ENCODE measurements at regions not wholly inside any gene's neighbourhood (a gene's known extent, or its start where the extent isn't known, plus 50 kb on each side); places are given as distances from the start of the nearest gene placed in this dataset.
"Not testable (repeated sequence)": the region's sequence is repeated elsewhere in the genome, so short reads cannot be mapped to it uniquely, and the experiment has no call there.

DNA sequence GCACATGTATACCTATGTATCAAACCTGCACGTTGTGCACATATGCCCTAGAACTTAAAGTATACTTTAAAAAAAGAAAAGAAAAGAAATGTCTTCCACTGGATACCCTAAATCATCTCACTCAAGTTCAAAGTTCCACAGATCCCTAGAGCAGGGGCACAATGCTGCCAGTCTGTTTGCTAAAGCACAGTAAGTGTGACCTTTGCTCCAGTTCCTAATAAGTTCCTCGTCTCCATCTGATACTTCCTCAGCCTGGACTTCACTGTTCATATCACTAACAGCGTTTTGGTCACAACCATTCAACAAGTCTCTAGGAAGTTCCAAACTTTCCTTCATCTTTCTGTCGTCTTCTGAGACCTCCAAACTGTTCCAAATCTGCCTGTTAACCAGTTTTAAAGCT is 118.3 kb downstream of the BMP4 start:
- TF ChIP-seq, protein P1, sequence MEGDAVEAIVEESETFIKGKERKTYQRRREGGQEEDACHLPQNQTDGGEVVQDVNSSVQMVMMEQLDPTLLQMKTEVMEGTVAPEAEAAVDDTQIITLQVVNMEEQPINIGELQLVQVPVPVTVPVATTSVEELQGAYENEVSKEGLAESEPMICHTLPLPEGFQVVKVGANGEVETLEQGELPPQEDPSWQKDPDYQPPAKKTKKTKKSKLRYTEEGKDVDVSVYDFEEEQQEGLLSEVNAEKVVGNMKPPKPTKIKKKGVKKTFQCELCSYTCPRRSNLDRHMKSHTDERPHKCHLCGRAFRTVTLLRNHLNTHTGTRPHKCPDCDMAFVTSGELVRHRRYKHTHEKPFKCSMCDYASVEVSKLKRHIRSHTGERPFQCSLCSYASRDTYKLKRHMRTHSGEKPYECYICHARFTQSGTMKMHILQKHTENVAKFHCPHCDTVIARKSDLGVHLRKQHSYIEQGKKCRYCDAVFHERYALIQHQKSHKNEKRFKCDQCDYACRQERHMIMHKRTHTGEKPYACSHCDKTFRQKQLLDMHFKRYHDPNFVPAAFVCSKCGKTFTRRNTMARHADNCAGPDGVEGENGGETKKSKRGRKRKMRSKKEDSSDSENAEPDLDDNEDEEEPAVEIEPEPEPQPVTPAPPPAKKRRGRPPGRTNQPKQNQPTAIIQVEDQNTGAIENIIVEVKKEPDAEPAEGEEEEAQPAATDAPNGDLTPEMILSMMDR (IDR thresholded peaks at IDR 0.05; ENCODE audit: extremely low read depth, missing control alignments), result no peak
- no peak for DNase-seq (ENCODE audit: low spot score)

DNA sequence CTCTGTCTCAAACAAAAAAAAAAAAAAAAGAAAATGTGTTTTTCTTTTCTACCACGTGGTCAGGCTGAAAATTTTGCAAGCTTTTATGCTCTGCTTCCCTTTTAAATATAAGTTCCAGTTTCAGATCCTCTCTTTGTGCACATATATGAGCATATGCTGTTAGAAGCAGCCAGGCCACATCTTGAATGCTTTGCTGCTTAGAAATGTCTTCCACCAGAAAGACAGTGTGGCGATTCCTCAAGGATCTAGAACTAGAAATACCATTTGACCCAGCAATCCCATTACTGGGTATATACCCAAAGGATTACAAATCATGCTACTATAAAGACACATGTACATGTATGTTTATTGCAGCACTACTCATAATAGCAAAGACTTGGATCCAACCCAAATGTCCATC is 119.0 kb downstream of the BMP4 start:
- not testable (repeated sequence) for DNase-seq (ENCODE audit: low spot score)

DNA sequence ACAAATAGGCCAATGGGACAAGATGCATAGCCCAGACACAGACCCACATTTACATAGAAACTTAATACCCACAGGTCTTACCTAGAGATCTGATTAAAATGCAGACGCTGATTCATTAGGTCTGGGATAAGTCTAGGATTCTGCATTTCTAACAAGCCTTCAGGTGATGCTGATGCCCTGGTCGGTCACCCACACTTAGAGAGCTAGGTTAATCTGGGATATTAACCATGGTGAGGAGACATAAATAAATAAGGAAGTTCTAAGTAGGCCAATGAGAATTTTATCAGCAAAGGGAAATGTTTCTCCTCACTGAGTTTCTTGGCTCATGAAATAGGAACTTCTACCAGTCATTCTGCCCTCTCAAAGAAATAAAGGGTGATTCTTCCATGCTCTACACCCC is 120.1 kb downstream of the BMP4 start:
- TF ChIP-seq, protein P1 (IDR thresholded peaks at IDR 0.05; ENCODE audit: extremely low read depth, missing control alignments), result no peak
- DNase-seq (ENCODE audit: low spot score), result no peak

DNA sequence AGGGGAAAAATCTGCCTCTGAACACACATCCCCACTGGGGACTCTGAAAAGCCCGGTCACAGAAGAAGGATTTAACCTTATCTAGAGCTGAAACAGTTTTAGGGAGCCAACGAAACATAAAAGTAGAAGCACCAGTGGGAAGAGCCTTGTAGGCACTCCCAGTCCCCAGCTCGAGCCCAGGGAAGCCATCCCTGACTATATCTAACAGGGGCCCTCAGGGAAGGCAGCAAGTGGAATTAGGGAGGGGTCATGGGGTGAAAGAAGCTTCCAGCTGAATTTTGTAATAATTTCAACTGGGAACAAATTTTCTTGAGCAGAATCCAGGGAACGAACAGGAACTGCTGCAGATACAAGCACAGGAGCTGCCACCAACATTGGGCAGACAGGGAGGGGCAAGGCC is 127.8 kb downstream of the BMP4 start:
- TF ChIP-seq, protein P1 (IDR thresholded peaks at IDR 0.05; ENCODE audit: extremely low read depth, missing control alignments), result no peak
- DNase-seq (ENCODE audit: low spot score), result no peak

DNA sequence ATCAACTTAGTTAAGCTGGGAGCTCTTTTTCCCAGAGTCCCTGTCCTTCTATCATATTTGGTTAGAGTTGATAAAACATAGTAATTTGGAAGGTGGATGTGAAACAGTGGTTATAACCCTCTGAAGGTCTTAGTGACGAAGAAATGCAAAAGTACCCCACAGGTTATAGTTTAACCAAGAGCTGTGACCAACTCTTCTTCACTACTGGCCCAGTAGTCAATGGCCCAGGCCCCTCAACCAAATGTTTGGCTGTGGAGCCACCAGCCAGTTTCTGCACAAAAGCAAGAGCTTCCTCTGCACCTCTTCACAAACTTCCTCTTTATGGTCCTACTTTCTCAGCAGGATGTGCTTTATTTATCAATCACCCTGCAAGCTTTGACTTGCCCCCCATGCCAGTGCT is 132.6 kb downstream of the BMP4 start:
- TF ChIP-seq, protein P1 (IDR thresholded peaks at IDR 0.05; ENCODE audit: extremely low read depth, missing control alignments), result no peak
- no peak for DNase-seq (ENCODE audit: low spot score)

DNA sequence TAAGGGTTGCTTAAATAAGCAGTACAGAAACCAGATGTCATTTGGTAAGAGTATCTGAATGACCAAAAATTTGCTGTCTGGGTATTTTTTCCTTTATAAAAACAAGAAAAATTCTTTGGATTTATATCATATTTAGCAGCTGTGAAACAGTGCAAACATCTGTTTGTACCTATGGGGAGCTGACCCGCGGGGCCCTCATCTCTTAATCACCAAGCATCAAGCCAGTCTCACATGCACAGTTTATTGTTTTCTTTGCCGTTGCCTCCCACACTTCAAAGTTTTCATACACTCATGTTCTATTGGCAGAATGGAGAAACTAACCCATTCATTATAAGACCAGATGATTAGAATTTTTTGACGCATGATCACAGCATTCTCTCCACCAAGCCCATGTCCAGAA is 142.2 kb downstream of the BMP4 start:
- TF ChIP-seq, protein P1 (IDR thresholded peaks at IDR 0.05; ENCODE audit: extremely low read depth, missing control alignments), result no peak
- no peak for DNase-seq (ENCODE audit: low spot score)

DNA sequence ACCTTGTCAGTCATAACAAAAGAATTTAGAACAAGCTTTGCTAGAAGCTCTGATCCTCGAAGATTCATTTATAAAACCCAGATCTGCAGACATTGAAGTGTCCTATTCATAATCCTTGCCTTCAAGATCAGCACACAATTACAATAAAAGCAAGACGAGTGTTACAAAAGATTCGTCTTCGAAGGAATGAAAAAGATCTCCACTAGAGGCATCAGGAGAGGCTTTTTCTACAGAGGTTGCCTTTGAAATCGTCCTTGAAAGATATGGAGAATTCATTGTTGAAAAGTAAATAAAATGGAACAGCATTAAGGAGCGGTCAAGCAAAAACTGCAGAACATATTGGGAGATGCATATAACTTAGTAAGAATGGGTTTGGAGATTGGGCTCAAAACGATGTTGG is 146.4 kb downstream of the BMP4 start:
- no peak for DNase-seq (ENCODE audit: low spot score)
- TF ChIP-seq, protein P1 (IDR thresholded peaks at IDR 0.05; ENCODE audit: extremely low read depth, missing control alignments), result no peak

DNA sequence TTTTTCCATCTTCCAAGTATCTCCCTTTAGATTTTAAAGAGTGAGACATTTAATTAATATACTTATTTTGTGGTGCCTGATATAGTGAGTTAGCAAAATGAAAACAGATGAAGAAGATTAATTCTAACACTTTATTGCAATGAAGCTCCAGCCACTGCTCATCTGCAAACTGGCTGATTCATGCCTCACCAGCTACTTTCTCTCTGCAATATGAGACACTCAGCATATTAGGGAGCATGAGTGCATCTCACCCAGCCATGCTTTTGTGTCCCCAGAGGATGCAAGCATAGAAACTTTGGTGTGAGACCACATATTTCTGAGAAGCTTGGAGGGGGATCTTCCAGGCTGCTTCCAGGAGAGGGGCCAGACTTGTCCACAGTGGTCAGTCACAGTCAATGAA is 148.6 kb downstream of the BMP4 start:
- no peak for DNase-seq (ENCODE audit: low spot score)
- TF ChIP-seq, protein P1 (IDR thresholded peaks at IDR 0.05; ENCODE audit: extremely low read depth, missing control alignments), result no peak

Measured in GM20000 (cell line).